DMS53 treated with DMSO at 0.1 percent for 48 hours (cell line): ENCODE measurements at regions not wholly inside any gene's neighbourhood (a gene's known extent, or its start where the extent isn't known, plus 50 kb on each side); places are given as distances from the start of the nearest gene placed in this dataset.
"Not testable (repeated sequence)": the region's sequence is repeated elsewhere in the genome, so short reads cannot be mapped to it uniquely, and the experiment has no call there.

ENCODE experiments used
- DNase-seq: peaks from one replicate; lab custom pipeline; 2025; ENCODE audit not compliant: unreplicated experiment; lab: John Stamatoyannopoulos, UW

DNA sequence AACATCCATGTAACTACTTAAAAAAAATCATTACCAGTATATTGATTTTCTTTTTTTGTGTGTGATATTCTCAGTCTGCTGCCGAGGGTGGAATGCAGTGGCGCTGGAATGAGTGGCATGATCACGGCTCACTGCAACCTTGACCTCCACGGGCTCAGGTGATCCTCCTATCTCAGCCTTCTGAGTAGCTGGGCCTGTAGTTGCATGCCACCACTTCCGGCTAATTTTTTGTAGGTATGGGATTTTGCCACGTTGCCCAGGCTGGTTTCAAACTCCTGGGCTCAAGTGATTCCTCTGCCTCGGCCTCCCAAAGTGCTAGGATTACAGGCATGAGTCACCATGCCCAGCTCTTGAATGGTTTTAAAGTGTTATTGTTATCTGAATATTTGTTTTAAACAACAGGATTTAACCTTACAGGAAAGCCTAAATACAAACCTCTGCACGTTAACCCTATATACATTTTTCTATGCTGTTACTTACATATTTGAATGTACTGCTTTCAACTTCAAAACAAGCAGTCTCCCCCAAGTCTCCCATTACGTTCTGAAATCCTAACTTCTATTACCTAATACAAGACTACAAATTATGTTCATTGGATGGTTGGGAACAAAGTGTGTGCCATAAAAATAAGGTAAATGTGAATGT is 61.7 kb downstream of the KPNA2 start:
- DNase-seq: no peak

DNA sequence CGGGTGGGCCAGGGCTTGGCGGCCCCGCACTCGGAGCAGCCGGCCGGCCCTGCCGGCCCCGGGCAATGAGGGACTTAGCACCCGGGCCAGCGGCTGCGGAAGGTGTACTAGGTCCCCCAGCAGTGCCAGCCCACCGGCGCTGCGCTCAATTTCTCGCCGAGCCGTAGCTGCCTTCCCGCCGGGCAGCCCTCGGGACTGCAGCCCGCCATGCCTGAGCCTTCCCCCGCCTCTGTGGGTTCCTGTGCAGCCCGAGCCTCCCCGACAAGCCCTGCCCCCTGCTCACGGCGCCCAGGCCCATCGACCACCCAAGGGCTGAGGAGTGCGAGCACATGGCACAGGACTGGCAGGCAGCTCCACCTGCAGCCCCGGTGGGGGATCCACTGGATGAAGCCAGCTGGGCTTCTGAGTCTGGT is 63.8 kb downstream of the KPNA2 start:
- not testable (repeated sequence) for DNase-seq

DNA sequence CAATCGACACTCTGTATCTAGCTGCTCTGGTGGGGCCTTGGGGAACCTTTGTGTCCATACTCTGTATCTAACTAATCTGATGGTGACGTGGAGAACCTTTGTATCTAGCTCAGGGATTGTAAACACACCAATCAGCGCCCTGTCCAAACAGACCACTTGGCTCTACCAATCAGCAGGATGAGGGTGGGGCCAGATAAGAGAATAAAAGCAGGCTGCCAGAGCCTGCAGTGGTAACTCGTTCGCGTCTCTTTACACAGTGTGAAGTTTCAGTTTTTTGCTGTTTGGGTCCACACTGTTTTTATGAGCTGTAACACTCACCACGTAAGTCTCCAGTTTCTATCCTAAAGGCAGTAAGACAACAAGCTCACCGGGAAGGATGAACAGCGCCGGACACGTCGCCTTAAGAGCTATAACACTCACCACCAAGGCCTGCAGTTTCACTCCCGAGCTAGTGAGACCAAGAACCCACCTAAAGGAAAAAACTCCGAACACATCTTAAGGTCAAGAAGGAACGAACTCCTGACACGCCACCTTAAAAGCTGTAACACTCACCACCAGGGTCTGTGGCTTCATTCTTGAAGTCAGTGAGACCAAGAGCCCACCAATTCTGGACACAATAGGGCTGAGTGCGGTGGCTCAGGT is 64.6 kb downstream of the KPNA2 start:
- no peak for DNase-seq

DNA sequence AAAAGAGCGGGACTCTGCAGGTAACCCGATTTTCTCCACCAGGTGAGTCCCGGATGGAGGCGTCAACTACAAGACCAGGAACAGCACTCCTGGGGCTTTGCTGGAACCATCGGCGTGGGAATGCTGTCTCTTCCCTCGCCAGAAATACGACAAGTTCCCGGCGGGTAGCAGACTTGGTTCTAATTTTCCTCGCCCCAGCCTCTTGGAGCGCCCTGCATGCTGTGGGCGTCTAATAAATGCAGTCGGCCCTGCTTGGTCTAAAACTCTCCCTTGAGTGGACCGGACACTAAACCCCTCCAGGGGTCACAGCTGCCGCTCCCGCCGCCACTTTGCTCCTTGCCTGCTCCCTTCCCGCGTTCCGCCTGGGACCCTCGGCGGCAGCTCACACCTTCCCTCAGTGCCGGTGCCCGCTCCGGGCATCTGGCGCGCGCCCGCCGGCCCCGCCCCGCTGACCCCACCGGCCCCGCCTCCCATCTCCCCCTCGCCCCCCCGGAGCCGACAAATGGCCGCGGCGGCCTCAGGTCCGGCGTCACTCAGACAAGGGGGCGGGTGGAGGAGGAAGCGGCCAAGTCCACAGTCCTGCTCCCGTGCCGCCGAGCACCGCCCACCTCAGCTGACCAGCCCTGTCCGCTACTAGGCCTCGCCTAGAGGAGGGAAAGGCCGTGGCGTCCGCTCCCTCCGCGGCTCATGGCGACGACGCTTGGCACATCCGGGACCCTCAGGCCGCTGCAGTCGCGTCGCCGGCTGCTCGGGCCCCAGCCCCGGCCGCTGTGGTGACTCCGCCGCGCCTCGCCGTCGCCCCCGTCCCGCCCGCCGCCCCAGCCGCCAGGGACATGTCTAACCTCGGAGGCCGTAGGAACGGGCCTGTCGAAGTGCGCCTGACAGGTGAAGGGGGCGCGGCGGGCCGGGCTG is 65.8 kb downstream of the KPNA2 start:
- peak; percentile 81 for DNase-seq

DNA sequence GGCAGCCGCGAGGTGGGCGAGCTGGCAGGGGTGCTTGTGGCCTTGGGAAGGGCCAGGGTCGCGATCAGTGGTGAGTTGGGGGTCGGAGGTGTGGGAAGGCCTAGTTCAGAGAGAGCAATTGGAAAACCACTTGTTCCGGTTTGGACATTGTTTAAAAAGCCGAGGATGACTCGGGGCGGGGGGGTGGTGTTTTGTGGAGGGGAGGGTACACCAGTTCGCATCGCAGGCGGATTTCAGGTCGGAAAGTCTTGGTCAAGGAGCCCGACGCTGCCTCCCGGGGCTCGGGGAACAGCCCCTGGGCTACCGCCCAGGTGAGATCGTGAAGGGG is 66.4 kb downstream of the KPNA2 start:
- no peak for DNase-seq

DNA sequence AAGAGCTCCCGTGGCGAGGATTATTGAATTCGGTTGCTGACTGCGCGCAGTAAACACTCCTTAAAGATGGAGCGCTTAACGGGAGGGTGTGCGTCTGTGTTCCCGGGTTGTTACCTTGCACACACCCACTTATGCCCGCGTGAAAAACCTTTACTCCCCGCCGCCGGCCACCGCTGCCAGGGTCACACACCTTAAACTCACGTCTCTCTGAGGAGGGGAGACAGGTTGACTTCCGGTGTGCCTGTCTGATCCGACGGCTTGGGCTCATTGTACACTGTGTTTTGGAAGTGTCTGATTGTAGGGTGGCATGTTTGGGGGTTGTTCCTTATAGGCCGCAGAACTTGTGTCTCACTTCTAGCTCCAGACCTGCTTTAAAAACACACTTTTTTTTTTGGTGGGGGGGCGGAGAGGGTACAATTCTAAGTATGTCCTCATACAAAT is 66.8 kb downstream of the KPNA2 start:
- DNase-seq: peak; percentile 11

DNA sequence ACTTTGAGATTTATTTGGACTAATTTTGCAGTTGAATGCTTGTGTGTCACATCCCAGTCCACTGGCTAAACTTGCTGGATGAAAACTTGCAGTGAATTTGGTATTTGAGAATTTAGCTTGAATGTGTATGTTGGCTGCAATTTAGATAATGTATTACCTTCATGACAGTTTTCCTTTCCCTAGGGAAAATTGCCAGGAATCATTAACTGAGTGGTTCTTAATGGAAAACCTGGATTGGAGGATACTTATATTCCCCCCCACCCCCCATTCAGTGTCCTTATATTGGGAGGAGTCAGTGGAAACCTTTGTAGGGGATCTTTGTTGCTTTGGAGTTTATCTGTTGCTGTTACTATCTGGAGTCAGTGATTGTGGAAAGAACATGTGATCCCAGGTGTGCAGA is 67.6 kb downstream of the KPNA2 start:
- DNase-seq: no peak

DNA sequence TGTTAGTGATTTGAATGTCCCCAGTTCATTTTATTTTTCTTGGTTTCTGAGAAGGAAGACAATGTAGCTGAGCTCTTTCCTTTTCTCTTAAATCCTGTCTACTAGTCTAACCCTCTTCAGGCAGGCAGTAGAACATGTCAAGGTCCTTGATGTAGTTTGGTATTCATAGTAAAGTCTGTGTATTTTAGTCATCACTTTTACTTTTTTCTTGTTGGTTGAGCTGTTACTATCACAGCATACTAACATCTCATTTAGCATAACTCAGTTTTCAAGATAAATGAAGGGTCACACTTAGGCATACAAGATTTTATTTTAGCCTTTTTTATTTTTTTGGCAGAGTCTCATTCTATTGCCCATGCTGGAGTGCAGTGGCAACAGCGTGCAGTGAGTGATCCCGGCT is 70.5 kb downstream of the KPNA2 start:
- DNase-seq: no peak

DNA sequence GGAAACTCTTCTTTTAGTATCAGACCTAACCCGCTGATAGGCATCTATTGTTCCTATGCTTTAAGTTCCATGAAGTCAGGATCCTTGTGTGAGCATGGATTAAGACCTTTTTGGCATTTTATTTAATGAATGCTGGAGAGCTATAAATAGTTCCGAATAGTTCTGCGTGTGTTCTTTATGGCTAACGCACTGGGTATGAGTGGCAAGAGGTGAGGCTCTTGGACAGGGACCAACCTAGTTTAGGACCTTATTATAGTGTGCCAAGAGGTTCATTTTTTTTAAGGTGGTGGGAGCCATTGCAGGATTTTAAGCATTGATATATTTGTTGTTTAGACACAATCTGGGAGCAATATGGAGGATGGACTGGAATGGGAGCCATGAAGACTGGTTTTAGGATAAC is 71.8 kb downstream of the KPNA2 start:
- DNase-seq: no peak

DNA sequence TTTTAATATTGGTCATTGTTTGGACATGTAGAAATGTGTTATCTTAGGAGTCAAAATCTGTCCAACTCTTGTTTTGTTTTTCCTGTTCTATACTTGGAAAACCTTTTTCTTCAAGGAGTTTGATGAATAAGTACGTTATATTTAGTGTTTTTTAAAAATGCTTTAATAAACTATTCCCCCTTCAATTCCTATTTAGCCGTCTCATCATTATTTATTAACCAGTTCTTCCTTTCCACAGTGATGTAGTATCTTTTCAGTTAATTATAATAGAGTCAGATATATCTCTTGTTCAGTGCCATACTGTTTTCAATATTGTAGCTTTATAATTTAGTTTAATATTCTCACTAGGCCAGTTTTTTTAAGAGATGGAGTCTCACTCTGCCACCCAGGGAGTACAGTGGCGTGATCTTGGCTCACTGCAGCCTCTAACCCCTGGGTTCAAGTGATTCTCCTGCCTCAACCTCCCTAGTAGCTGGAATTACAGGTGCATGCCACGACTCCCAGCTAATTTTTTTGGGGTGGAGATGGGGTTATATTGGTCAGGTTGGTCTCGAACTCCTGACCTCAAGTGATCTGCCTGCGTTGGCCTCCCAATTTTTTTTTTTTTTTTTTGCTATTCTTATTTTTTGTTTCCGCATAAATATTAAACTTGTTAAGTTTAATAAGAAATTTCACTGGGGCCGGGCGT is 72.9 kb downstream of the KPNA2 start:
- no peak for DNase-seq

DNA sequence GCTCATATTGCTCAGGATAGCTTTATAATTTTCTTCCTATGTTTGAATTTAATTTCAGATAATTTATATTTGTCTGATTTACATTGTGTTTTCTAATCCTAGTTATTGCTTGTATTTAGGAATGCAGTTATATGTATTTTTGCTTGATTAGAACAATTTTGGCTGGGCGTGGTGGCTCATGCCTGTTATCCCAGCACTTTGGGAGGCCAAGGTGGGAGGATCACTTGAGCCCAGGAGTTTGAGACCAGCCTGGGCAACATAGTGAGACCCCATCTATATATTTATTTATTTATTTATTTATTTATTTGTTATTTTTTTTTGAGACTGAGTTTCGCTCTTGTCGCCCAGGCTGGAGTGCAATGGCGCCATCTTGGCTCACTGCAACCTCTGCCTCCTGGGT is 73.9 kb downstream of the KPNA2 start:
- DNase-seq: not testable (repeated sequence)

DNA sequence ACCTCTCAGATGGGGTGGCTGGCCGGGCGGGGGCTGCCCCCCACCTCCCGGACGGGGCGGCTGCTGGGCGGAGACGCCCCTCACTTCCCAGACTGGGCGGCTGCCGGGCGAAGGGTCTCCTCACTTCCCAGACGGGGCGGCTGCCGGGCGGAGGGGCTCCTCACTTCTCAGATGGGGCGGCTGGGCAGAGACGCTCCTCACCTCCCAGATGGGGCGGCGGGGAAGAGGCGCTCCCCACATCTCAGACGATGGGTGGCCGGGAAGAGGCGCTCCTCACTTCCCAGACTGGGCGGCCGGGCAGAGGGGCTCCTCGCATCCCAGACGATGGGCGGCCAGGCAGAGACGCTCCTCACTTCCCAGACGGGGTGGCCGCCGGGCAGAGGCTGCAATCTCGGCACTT is 80.7 kb downstream of the KPNA2 start:
- not testable (repeated sequence) for DNase-seq

DNA sequence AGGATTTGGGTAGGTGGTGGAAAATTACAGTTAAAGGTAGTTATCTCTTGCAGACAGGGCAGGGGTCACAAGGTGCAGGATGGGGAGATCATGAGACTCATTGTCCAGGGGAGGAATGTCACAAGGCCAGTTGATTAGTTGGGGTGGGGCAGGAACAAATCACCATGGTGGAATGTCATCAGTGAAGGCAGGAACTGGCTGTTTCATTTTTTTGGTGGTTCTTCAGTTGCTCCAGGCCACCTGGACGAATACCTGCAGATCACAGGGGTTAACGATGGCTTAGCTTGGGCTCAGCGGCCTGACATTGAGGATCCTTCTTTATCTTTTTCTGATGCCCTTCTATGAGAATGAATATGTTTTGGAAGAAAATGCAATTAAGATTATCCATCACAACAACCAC is 87.1 kb downstream of the KPNA2 start:
- no peak for DNase-seq

DNA sequence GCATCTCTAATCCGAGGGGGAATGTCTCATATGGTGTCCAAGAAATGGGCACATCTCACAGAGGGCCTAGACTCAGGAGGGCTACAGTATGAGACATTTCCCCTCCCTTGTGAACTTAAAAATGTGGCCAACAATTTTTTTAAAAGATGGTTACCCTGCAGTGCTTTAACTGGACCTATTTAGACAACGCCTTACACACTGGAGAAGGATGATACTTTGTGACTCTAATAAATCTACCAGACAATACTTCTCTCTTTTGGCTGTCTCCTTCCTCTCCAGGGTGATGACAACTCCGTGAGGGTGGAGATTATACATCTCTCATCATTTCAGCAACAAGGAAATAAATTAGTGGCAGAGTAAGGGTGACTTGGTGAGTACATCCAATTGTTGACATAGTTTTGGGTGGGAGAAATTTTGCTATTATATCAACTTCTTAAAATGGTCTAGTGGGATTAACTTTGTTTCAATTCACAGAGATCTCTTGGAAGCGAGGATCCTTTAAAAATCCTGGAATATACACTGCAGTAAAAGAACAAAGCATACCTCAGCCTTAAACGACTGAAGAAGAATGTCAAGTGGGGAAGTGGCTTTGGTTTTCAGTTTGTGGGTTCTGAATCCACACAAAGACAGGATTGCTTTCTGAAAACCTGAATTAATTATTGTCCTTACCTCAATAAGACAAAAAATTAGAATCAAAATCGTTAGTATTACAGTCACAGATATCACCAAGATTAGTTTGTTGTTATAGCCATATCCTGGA is 89.8 kb downstream of the KPNA2 start:
- no peak for DNase-seq

DNA sequence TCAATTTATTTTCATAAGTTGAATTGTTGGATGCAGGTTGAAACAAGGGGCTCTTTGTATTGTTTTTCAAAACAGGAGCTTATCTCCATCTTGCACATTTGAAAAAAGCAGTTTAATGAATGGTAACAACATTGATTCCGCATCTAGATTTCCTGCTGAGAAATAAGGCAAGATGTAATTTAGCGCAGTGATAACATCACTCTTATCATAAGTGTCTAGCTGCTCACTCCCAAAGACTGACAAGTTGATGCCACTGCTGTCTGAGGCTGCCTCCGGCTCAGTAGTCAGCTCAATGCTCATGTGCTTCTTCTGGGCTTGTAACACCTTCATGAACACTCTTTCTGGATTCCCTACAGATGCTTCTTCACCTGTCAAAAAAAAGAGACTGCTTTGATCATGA is 92.4 kb downstream of the KPNA2 start:
- DNase-seq: no peak

DNA sequence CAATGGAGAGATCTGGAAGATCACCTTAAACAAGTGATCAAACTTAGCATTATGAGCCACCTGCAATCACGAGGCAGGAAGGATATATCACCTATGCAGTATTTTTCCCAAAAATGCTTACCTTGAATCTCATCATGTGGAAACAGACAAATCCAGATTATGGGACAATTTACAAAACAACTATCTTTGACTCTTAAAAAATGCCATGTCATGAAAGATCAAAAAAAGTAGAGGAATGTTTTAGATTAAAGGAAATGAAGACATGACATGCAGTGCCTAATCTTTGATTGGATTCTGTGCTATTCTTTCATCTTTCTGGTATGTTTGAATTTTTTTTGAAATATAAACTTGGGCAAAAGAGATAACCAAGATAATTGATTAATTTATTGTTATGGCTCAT is 95.9 kb downstream of the KPNA2 start:
- no peak for DNase-seq

DNA sequence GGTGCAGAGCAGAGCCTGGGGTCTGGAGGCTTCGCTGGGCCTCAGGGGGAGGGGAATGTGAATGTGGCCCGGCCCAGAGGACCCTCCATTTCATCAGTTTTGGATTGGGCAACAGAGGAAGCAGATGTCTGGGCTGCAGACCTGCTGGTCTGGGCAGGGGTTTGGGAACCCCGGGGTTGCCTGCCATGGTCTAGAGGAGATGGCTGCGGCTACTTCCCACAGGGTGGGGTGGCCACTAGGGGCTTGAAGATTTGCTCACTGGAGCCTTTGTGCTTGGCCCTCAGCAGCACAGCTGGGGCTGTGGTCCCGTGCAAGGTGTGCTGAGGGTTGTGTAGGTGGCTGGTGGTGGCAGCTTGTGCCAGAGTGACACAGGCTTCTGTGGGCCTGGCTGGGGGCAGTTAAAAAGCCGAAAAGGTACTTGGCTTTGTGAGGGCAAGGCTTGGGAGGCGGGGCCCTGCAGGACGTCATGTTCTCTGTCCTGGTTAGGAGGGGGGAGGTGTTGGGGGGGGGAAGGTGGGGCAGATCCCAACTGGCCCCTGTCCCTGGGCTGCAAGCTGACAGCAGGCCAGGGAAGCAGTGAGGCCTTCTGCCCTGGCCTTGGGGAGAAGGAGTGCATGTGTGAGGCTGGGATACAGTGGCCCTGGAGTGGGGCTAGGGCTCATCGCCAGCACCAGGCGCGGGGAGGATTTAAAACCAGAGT is 98.0 kb downstream of the KPNA2 start:
- no peak for DNase-seq

DNA sequence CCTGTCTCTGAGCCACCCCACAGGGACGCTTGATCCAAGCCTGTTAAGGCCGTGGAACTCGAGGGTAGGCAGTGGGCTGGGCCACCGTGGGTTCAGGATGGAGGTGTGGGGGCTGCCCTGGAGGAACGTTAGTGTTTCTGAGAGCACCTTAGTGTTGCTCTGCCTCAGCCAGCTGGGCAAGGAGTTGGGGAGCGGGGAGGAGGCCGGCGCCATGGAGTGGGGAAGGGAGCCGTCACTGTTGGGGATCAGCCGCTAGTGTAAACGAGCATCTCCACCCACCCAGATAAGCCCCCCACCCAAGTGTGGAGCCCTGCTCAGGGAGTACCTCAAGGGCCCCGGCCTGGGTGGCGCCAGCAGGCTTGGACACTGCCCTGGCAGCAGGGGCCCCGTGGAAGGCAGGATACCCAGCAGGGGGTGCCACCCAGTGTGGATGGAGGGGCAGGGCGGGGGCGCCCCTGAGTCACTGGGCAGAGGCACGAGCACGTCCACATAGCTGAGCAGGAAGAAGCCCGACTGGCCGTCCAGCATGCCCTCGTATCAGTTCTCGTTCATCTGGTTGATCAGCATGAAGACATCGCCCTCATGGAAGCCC is 98.6 kb downstream of the KPNA2 start:
- no peak for DNase-seq

DNA sequence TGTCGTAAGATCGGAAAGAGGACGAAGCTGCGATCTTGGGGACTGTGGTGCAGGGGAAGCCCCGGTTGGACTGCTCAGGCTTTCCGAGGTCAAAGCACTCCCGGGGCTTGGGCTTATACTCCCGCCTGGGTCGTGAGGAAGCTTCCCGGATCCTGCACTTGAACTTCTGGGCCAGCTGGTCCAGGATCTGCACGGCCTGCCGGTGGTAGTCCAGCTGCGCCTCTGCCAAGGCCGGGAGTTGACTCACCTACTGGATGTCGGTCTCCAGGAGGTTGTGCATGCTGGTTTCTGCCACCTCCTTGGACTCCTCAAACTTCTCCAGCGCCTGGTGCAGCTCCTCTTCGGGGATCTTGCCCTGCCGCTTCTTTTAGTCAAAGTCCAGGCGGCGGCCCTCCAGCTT is 99.2 kb downstream of the KPNA2 start:
- no peak for DNase-seq
